ENCODE measurements at regions not wholly inside any gene's neighbourhood (a gene's known extent, or its start where the extent isn't known, plus 50 kb on each side); places are given as distances from the start of the nearest gene placed in this dataset.
"Not testable (repeated sequence)": the region's sequence is repeated elsewhere in the genome, so short reads cannot be mapped to it uniquely, and the experiment has no call there.

GRCh38 chr1:100629391-100629790 lies 90.2 kb upstream of the VCAM1 start:
- no peak for ATAC-seq

- ATAC-seq, result no peak
Measured at GRCh38 chr1:100631015-100631551, 88.5 kb upstream of the VCAM1 start.

- no peak for ATAC-seq
Measured at GRCh38 chr1:100642826-100643225, 76.7 kb upstream of the VCAM1 start.

GRCh38 chr1:100643471-100644196 lies 75.9 kb upstream of the VCAM1 start:
- no peak for ATAC-seq

GRCh38 chr1:100646001-100646400 lies 73.5 kb upstream of the VCAM1 start:
- ATAC-seq, result no peak

GRCh38 chr1:100649146-100649545 lies 70.4 kb upstream of the VCAM1 start:
- ATAC-seq, result no peak

GRCh38 chr1:100657876-100658715 lies 61.4 kb upstream of the VCAM1 start:
- ATAC-seq, result no peak

GRCh38 chr1:100658716-100659026 lies 60.9 kb upstream of the VCAM1 start:
- ATAC-seq, result no peak

GRCh38 chr1:100661176-100661575 lies 58.4 kb upstream of the VCAM1 start:
- ATAC-seq, result no peak

- not testable (repeated sequence) for ATAC-seq
Measured at GRCh38 chr1:100668494-100668893, 51.0 kb upstream of the VCAM1 start.

Measured in esophagus mucosa (tissue), 1 donor.